Fibroblast of pulmonary artery (primary cell): ENCODE measurements at regions not wholly inside any gene's neighbourhood (a gene's known extent, or its start where the extent isn't known, plus 50 kb on each side); places are given as distances from the start of the nearest gene placed in this dataset.

ENCODE experiments used
- DNase-seq: peaks from one replicate; pipeline ENCODE4 v3.0.0-alpha.2; 2010; ENCODE audit warnings: low read depth
- H3K4me3 ChIP-seq: replicated peaks from 2 replicates; pipeline ENCODE4 v1.5.1; 2011; ENCODE audit warnings: low read depth, mild to moderate bottlenecking, control low read depth, low read length, moderate library complexity
- TF ChIP-seq, protein P1 (sequence below): IDR thresholded peaks from 2 replicates; pipeline ENCODE4 v1.5.1; 2011; ENCODE audit warnings: mild to moderate bottlenecking, control low read depth, low read length, inconsistent platforms; ENCODE audit errors: missing control alignments

DNA sequence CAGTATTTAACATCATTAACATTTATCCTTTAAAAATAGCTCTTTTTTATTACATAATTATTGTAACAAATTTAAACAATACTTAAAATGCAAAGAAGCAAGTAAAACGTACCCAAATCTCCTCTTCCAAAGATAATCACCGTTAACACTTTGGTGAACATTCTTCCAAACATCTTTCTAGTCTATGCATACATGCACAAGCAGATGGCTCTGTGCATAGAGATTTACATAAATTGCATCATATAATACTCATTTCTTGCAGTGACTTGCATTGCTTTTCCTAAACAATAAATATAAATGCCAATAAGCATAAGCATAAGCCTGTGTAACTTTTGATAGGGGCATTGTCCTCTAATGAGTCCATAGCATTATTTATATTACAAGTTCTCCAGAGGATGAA lies 89.4 kb upstream of the PALS2 start:
- DNase-seq = no peak
- no peak overlapping the region for H3K4me3 ChIP-seq
- TF ChIP-seq, protein P1, sequence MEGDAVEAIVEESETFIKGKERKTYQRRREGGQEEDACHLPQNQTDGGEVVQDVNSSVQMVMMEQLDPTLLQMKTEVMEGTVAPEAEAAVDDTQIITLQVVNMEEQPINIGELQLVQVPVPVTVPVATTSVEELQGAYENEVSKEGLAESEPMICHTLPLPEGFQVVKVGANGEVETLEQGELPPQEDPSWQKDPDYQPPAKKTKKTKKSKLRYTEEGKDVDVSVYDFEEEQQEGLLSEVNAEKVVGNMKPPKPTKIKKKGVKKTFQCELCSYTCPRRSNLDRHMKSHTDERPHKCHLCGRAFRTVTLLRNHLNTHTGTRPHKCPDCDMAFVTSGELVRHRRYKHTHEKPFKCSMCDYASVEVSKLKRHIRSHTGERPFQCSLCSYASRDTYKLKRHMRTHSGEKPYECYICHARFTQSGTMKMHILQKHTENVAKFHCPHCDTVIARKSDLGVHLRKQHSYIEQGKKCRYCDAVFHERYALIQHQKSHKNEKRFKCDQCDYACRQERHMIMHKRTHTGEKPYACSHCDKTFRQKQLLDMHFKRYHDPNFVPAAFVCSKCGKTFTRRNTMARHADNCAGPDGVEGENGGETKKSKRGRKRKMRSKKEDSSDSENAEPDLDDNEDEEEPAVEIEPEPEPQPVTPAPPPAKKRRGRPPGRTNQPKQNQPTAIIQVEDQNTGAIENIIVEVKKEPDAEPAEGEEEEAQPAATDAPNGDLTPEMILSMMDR = no peak

DNA sequence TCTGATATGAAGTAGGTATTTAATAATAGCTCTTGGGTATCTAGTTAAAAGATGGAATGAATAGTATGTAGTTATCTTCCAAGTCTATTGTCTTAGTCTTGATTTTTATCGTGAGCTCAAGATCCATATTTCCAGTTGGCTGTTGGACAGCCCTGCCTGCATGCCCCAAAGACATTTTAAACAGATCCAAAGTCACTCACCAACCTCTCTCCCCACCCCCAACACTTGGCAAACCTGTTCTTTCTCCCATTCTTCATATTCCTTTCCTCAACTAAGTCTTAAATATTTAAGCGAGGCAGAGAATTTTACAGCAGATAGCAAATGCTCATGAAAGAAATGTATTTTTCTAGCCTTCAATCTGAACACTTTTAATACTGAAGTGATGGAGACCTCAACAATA lies 80.7 kb upstream of the PALS2 start:
- DNase-seq = no peak
- TF ChIP-seq, protein P1 = no peak

DNA sequence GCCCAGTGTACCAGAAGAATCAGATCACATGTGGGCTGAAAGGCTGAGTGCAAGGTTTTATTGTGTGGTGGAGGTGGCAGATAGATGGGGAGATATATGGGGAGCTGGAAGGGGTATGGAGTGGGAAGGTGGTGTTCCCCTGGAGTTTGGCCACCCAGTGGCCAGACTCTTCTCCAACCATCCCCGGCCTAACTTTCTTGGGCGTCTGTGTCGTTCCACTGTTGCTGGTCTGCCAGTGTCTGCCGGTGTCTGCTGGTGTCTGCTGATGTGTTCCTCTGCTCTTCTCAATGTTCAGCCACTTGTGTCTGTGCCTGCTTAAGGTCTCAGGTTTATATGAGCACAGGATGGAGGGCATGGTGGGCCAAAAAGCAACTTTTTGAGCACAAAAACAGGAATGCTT lies 78.4 kb upstream of the PALS2 start:
- DNase-seq = no peak
- TF ChIP-seq, protein P1 = no peak
- H3K4me3 ChIP-seq = no peak overlapping the region

More for the DNA sequence above, 80.7 kb upstream of the PALS2 start:
- no peak overlapping the region for H3K4me3 ChIP-seq

DNA sequence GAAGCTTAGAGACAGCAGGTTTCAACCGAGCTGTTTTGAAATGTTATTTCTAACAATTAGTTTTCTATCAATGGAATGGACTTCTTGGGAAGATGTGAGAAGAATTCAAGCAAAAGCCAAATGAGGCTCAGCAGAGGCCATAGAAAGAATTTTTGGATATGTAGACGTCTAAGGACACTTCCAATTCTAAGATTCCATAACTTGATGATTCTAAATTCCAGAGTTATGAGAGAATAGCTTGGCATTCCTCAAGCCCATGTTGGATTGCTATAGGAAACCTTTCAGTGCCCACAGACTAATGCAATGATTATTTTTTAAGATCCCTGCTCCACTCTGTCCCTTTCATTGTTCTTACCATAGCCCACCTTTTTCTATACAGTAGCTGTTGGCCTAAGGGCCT lies 77.2 kb upstream of the PALS2 start:
- no peak overlapping the region for H3K4me3 ChIP-seq
- no peak for DNase-seq
- TF ChIP-seq, protein P1 = no peak

DNA sequence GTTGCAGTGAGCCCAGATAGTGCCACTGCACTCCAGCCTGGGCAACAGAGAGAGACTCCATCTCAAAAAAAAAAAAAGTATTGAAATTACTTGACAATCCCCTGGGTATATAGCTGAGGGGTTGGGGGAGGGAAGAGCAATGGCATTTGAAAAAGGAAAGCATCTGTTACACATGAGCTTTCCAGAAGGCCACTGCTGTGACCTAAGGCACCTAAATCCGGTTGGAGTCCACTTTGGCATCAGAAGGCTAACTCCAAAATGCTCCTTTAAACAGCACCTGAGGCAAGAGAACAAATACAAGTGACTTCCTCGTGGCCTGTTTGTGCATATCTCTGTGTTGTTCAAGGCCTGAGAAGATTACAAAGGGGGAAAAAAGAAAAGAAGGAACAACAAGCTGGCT lies 74.8 kb upstream of the PALS2 start:
- TF ChIP-seq, protein P1 = no peak
- DNase-seq = no peak
- H3K4me3 ChIP-seq = no peak overlapping the region

DNA sequence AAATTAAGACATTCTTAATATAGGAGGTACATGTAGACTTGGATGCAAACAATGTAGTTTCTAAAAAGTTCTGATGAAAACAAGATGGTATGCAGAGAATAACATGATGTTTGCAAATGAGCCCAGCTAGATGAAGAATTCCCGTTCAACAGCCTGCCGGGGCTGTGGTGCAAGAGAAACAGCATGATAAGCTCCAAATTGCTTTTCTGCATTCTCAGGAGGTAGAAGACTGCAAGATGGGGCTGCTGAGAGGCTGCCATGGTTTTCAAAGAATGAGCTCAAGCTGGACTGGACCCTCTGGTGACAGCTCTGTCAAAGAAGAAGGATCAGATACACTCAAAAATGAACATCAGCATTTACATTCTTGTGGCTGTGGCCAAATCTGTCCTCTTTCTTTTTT lies 73.4 kb upstream of the PALS2 start:
- DNase-seq = no peak
- H3K4me3 ChIP-seq = no peak overlapping the region
- TF ChIP-seq, protein P1 = no peak

DNA sequence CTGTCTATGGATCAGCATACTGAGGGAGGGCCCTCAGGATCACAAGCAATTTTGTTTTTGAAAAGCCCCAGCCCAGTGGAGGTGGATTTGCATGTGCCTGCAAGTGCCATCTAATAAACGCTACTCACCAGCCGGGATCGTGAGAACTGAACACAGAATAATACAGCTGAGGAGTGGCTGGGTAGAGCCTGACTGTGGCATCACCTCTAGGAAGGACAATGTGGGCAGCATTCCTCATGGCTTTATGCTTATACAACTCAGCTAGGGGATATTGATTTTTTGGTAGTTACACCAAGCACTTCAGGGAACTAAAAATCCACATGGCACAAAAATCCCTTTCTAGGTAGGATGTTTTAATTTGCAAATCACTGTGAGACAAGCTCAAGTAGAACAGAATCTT lies 72.7 kb upstream of the PALS2 start:
- TF ChIP-seq, protein P1 = no peak
- DNase-seq = no peak
- no peak overlapping the region for H3K4me3 ChIP-seq
